ENCODE measurements at regions not wholly inside any gene's neighbourhood (a gene's known extent, or its start where the extent isn't known, plus 50 kb on each side); places are given as distances from the start of the nearest gene placed in this dataset.

DNA sequence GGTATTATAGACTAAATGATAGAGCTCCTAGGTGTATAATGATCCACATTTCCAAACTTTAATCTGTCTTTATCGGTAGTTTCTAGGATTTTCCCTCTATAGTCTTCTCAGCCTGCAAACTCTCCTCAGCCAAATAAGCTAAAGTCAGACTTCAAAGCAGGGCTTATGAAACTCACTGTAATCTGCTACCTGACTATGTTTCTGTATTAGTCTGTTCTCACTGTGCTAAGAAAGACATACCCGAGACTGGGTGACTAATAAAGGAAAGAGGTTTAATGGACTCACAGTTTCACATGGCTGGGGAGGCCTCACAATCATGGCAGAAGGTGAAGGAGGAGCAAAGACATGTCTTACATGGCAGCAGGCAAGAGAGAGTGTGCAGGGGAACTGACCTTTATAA lies 928.7 kb upstream of the ADGRB3 start:
- TF ChIP-seq, protein P1, sequence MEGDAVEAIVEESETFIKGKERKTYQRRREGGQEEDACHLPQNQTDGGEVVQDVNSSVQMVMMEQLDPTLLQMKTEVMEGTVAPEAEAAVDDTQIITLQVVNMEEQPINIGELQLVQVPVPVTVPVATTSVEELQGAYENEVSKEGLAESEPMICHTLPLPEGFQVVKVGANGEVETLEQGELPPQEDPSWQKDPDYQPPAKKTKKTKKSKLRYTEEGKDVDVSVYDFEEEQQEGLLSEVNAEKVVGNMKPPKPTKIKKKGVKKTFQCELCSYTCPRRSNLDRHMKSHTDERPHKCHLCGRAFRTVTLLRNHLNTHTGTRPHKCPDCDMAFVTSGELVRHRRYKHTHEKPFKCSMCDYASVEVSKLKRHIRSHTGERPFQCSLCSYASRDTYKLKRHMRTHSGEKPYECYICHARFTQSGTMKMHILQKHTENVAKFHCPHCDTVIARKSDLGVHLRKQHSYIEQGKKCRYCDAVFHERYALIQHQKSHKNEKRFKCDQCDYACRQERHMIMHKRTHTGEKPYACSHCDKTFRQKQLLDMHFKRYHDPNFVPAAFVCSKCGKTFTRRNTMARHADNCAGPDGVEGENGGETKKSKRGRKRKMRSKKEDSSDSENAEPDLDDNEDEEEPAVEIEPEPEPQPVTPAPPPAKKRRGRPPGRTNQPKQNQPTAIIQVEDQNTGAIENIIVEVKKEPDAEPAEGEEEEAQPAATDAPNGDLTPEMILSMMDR (IDR thresholded peaks at IDR 0.05 in 2 of 3, conservative IDR thresholded peaks at IDR 0.05 in 1 of 3; ENCODE audit: insufficient read depth in 2 of 3, low read depth in 1 of 3, low read length in 3 of 3): no peak
- TF ChIP-seq, protein P2, sequence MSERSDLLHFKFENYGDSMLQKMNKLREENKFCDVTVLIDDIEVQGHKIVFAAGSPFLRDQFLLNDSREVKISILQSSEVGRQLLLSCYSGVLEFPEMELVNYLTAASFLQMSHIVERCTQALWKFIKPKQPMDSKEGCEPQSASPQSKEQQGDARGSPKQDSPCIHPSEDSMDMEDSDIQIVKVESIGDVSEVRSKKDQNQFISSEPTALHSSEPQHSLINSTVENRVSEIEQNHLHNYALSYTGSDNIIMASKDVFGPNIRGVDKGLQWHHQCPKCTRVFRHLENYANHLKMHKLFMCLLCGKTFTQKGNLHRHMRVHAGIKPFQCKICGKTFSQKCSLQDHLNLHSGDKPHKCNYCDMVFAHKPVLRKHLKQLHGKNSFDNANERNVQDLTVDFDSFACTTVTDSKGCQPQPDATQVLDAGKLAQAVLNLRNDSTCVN (CRISPR knock-in tag; IDR thresholded peaks at IDR 0.05): no peak
- TF ChIP-seq KDM4B (IDR thresholded peaks at IDR 0.05; ENCODE audit: borderline replicate concordance in 2 of 2, low read depth in 1 of 2) (no peak), POLR2AphosphoS5 (IDR thresholded peaks at IDR 0.05; ENCODE audit: control insufficient read depth, insufficient read depth, low read depth, low read length) (no peak), U2AF1 (optimal IDR thresholded peaks at IDR 0.05; ENCODE audit: low read depth, low read length) (no peak), CBX3 (IDR thresholded peaks at IDR 0.05; ENCODE audit: borderline replicate concordance in 1 of 2, low read length in 2 of 2) (no peak), SREBF2 (CRISPR knock-in tag; IDR thresholded peaks at IDR 0.05) (no peak), ZNF224 (CRISPR knock-in tag; IDR thresholded peaks at IDR 0.05) (no peak)
- TF ChIP-seq, protein P3, sequence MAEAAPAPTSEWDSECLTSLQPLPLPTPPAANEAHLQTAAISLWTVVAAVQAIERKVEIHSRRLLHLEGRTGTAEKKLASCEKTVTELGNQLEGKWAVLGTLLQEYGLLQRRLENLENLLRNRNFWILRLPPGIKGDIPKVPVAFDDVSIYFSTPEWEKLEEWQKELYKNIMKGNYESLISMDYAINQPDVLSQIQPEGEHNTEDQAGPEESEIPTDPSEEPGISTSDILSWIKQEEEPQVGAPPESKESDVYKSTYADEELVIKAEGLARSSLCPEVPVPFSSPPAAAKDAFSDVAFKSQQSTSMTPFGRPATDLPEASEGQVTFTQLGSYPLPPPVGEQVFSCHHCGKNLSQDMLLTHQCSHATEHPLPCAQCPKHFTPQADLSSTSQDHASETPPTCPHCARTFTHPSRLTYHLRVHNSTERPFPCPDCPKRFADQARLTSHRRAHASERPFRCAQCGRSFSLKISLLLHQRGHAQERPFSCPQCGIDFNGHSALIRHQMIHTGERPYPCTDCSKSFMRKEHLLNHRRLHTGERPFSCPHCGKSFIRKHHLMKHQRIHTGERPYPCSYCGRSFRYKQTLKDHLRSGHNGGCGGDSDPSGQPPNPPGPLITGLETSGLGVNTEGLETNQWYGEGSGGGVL (CRISPR knock-in tag; IDR thresholded peaks at IDR 0.05): no peak
- TF ChIP-seq, protein P4, sequence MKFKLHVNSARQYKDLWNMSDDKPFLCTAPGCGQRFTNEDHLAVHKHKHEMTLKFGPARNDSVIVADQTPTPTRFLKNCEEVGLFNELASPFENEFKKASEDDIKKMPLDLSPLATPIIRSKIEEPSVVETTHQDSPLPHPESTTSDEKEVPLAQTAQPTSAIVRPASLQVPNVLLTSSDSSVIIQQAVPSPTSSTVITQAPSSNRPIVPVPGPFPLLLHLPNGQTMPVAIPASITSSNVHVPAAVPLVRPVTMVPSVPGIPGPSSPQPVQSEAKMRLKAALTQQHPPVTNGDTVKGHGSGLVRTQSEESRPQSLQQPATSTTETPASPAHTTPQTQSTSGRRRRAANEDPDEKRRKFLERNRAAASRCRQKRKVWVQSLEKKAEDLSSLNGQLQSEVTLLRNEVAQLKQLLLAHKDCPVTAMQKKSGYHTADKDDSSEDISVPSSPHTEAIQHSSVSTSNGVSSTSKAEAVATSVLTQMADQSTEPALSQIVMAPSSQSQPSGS (CRISPR knock-in tag; IDR thresholded peaks at IDR 0.05): no peak

All from K562 (cell line).